Liver (tissue), 8 donors: ENCODE measurements at regions not wholly inside any gene's neighbourhood (a gene's known extent, or its start where the extent isn't known, plus 50 kb on each side); places are given as distances from the start of the nearest gene placed in this dataset.

ENCODE experiments used
- DNase-seq: peaks from one replicate; pipeline ENCODE4 v3.0.0-alpha.2; 2017; ENCODE audit warnings: low spot score
- H3K27ac ChIP-seq, 2 donors: one replicate each; pipeline ENCODE4 v1.7.0; 2013; ENCODE audit warnings: inconsistent platforms in 2 of 2, low read length in 2 of 2, control low read depth in 1 of 2, low read depth in 1 of 2, mild to moderate bottlenecking in 1 of 2
- H3K27me3 ChIP-seq, 4 donors: one replicate each; pipeline versions ENCODE4 v1.6.1 to v1.7.0; 2013; ENCODE audit warnings: low read length in 3 of 4, inconsistent platforms in 1 of 4, mild to moderate bottlenecking in 1 of 4, moderate library complexity in 1 of 4; ENCODE audit not compliant: control insufficient read depth in 4 of 4, insufficient read depth in 4 of 4
- H3K36me3 ChIP-seq, 4 donors: one replicate each; pipeline versions ENCODE4 v1.6.1 to v1.7.0; 2013; ENCODE audit warnings: low read length in 3 of 4, mild to moderate bottlenecking in 3 of 4, low read depth in 1 of 4, moderate library complexity in 1 of 4; ENCODE audit not compliant: control insufficient read depth in 4 of 4, insufficient read depth in 3 of 4
- H3K4me1 ChIP-seq, 4 donors: one replicate each; pipeline versions ENCODE4 v1.6.1 to v1.7.0; 2013; ENCODE audit warnings: low read length in 3 of 4, mild to moderate bottlenecking in 3 of 4, moderate library complexity in 1 of 4; ENCODE audit not compliant: control insufficient read depth in 4 of 4, insufficient read depth in 4 of 4
- H3K4me3 ChIP-seq, 3 donors: one replicate each; pipeline versions ENCODE4 v1.6.1 to v1.7.0; 2013; ENCODE audit warnings: low read length in 3 of 3, control low read depth in 1 of 3, low read depth in 1 of 3, mild to moderate bottlenecking in 1 of 3
- H3K9ac ChIP-seq, 2 donors: one replicate each; pipeline ENCODE4 v1.7.0; 2013; ENCODE audit warnings: low read length in 2 of 2, mild to moderate bottlenecking in 2 of 2, moderate library complexity in 2 of 2, control low read depth in 1 of 2, low read depth in 1 of 2
- H3K9me3 ChIP-seq, 4 donors: one replicate each; pipeline versions ENCODE4 v1.6.1 to v1.7.0; 2013; ENCODE audit warnings: low read length in 3 of 4; ENCODE audit not compliant: control insufficient read depth in 4 of 4
- ATF3 ChIP-seq: IDR thresholded peaks from 2 replicates; pipeline ENCODE4 v1.6.1; 2016; ENCODE audit warnings: antibody characterized with exemption
- CTCF ChIP-seq: fragments of 150-350 bp; IDR thresholded peaks from 2 replicates; pipeline ENCODE4 v1.5.1; 2017; ENCODE audit warnings: improper control_type of control experiment, low read depth, low read length; ENCODE audit not compliant: missing input control
- EGR1 ChIP-seq, 2 donors: IDR thresholded peaks; 2 replicates each; pipeline ENCODE4 v1.6.1; 2016 to 2018; ENCODE audit warnings: antibody characterized with exemption in 2 of 2, low read depth in 2 of 2
- FOXA1 ChIP-seq: IDR thresholded peaks from 2 replicates; pipeline ENCODE4 v1.6.1; 2016; ENCODE audit warnings: antibody characterized with exemption
- FOXA2 ChIP-seq: IDR thresholded peaks from 2 replicates; pipeline ENCODE4 v1.6.1; 2016; ENCODE audit warnings: antibody characterized with exemption
- HNF4G ChIP-seq: IDR thresholded peaks from 2 replicates; pipeline ENCODE4 v1.6.1; 2016; ENCODE audit warnings: antibody characterized with exemption
- JUND ChIP-seq, 2 donors: IDR thresholded peaks; 2 replicates each; pipeline ENCODE4 v1.6.1; 2016; ENCODE audit warnings: antibody characterized with exemption in 2 of 2
- MAX ChIP-seq: IDR thresholded peaks from 2 replicates; pipeline ENCODE4 v1.6.1; 2016; ENCODE audit warnings: antibody characterized with exemption
- NR2F2 ChIP-seq: IDR thresholded peaks from 2 replicates; pipeline ENCODE4 v1.6.1; 2016; ENCODE audit warnings: antibody characterized with exemption
- RAD21 ChIP-seq, 2 donors: IDR thresholded peaks; 2 replicates each; pipeline ENCODE4 v1.6.1; 2016; ENCODE audit warnings: antibody characterized with exemption in 2 of 2, mild to moderate bottlenecking in 2 of 2
- REST ChIP-seq: IDR thresholded peaks from 2 replicates; pipeline ENCODE4 v1.6.1; 2016; ENCODE audit warnings: antibody characterized with exemption, mild to moderate bottlenecking
- RXRA ChIP-seq, 2 donors: IDR thresholded peaks; 2 replicates each; pipeline ENCODE4 v1.6.1; 2017 to 2018; ENCODE audit warnings: antibody characterized with exemption in 2 of 2, mild to moderate bottlenecking in 1 of 2
- SP1 ChIP-seq: IDR thresholded peaks from 2 replicates; pipeline ENCODE4 v1.6.1; 2018; ENCODE audit warnings: antibody characterized with exemption, mild to moderate bottlenecking
- TAF1 ChIP-seq: conservative IDR thresholded peaks from 2 replicates; pipeline ENCODE4 v1.6.1; 2016; ENCODE audit warnings: antibody characterized with exemption, mild to moderate bottlenecking
- WGBS: extraction: QIAGEN DNeasy Blood & Tissue Kit; methylation state at CpG from one replicate; pipeline ENCODE4 v1.1.7; 2013; 5-methylcytosine and 5-hydroxymethylcytosine counted together
- donor health status: healthy.
- donor health status: healthy.
- donor health status: healthy.
- donor health status: healthy.
- donor health status: healthy.

- no peak for DNase-seq
- 39% methylated on average over 2 of the region's 2 CpGs for WGBS
- H3K9me3 ChIP-seq: peaks cover 0 to 2% (median 0%) of the 10 kb centered on the region in 4 donors
- H3K9ac ChIP-seq: no peak overlapping the region
- H3K4me1 ChIP-seq: no peaks in the 10 kb centered on the region
- H3K4me3 ChIP-seq: no peak overlapping the region
- no peaks in the 10 kb centered on the region for H3K36me3 ChIP-seq
- no peak overlapping the region for H3K27ac ChIP-seq
- peaks cover 0 to 5% (median 2%) of the 10 kb centered on the region in 4 donors for H3K27me3 ChIP-seq
- no peak for TF ChIP-seq FOXA1
These were observed 147.5 kb downstream of the RAB11FIP2 start for GRCh38 chr10:117899181-117899683.

GRCh38 chr10:117900280-117900679 is 146.5 kb downstream of the RAB11FIP2 start:
- Histone ChIP-seq H3K36me3 (no peaks in the 10 kb centered on the region), H3K9me3 (peaks cover 0 to 2% (median 0%) of the 10 kb centered on the region in 4 donors), H3K9ac (no peak overlapping the region), H3K4me3 (no peak overlapping the region), H3K27ac (no peak overlapping the region), H3K27me3 (peaks cover 0 to 8% (median 2%) of the 10 kb centered on the region in 4 donors), H3K4me1 (no peaks in the 10 kb centered on the region)
- 75% methylated on average over 3 of the region's 3 CpGs for WGBS
- TF ChIP-seq CTCF (no peak), JUND (IDR thresholded peaks at IDR 0.05) (no peak), REST (no peak), MAX (no peak), HNF4G (no peak), TAF1 (no peak), RXRA (IDR thresholded peaks at IDR 0.05) (no peak)
- no peak for DNase-seq

- no peaks in the 10 kb centered on the region for H3K4me1 ChIP-seq
- H3K9ac ChIP-seq: no peak overlapping the region
- H3K36me3 ChIP-seq: no peaks in the 10 kb centered on the region
- WGBS: 80% methylated on average over 2 of the region's 2 CpGs
- no peak for DNase-seq
- TF ChIP-seq FOXA1 (no peak), RAD21 (IDR thresholded peaks at IDR 0.05) (no peak), ATF3 (no peak), FOXA2 (no peak), SP1 (no peak), NR2F2 (no peak), CTCF (no peak), REST (no peak), MAX (no peak), JUND (IDR thresholded peaks at IDR 0.05) (no peak), EGR1 (IDR thresholded peaks at IDR 0.05; ENCODE audit: low read depth in 2 of 2) (no peak)
- H3K27me3 ChIP-seq: peaks cover 0 to 22% (median 2%) of the 10 kb centered on the region in 4 donors
- no peak overlapping the region for H3K4me3 ChIP-seq
- H3K27ac ChIP-seq: no peak overlapping the region
- H3K9me3 ChIP-seq: no peaks in the 10 kb centered on the region
These were observed 142.9 kb downstream of the RAB11FIP2 start for GRCh38 chr10:117903854-117904253.
